Smooth muscle cell (in vitro differentiated cells): ENCODE measurements at regions not wholly inside any gene's neighbourhood (a gene's known extent, or its start where the extent isn't known, plus 50 kb on each side); places are given as distances from the start of the nearest gene placed in this dataset.

Experiments
- DNase-seq: peaks from one replicate; lab custom pipeline; 2025; ENCODE audit not compliant: unreplicated experiment; lab: John Stamatoyannopoulos, UW
- H2AFZ ChIP-seq: fragments of 200-600 bp; sonication (generic); 2 replicates; pipeline ENCODE4 v1.6.0; 2016; ENCODE audit warnings: antibody characterized with exemption, low read depth, mild to moderate bottlenecking
- H3F3A ChIP-seq: fragments of 200-600 bp; sonication (generic); 2 replicates; pipeline ENCODE4 v1.6.0; 2017; ENCODE audit warnings: antibody characterized with exemption, low read depth
- H3K27ac ChIP-seq: fragments of 200-600 bp; sonication (generic); 2 replicates; pipeline ENCODE4 v1.5.1; 2016; ENCODE audit warnings: low read depth, mild to moderate bottlenecking
- H3K27me3 ChIP-seq: fragments of 200-600 bp; sonication (generic); 2 replicates; pipeline ENCODE4 v1.6.1; 2016; ENCODE audit warnings: low read depth, mild to moderate bottlenecking
- H3K36me3 ChIP-seq: fragments of 200-600 bp; sonication (generic); 2 replicates; pipeline ENCODE4 v1.5.1; 2016; ENCODE audit warnings: low read depth
- H3K4me1 ChIP-seq: fragments of 200-600 bp; sonication (generic); 2 replicates; pipeline ENCODE4 v1.5.1; 2016; ENCODE audit warnings: low read depth
- H3K4me2 ChIP-seq: fragments of 200-600 bp; sonication (generic); 2 replicates; pipeline ENCODE4 v1.6.0; 2016; ENCODE audit warnings: mild to moderate bottlenecking
- H3K4me3 ChIP-seq: fragments of 200-600 bp; sonication (generic); 2 replicates; pipeline ENCODE4 v1.5.1; 2016; ENCODE audit warnings: mild to moderate bottlenecking
- H3K79me2 ChIP-seq: fragments of 200-600 bp; sonication (generic); 2 replicates; pipeline ENCODE4 v1.6.0; 2016; ENCODE audit warnings: low read depth, mild to moderate bottlenecking
- H3K9ac ChIP-seq: fragments of 200-600 bp; sonication (generic); 2 replicates; pipeline ENCODE4 v1.6.0; 2016; ENCODE audit warnings: low read depth
- H3K9me3 ChIP-seq: fragments of 200-600 bp; sonication (generic); replicated peaks from 2 replicates; pipeline ENCODE4 v1.5.1; 2016; ENCODE audit warnings: low read depth
- H4K20me1 ChIP-seq: fragments of 200-600 bp; sonication (generic); 2 replicates; pipeline ENCODE4 v1.6.0; 2016; ENCODE audit warnings: low read depth
- WGBS: methylation state at CpG from one replicate; pipeline ENCODE4 v1.1.7; 2016; ENCODE audit warnings: low lambda C conversion rate; 5-methylcytosine and 5-hydroxymethylcytosine counted together
- TF ChIP-seq, protein P1 (sequence below): fragments of 200-600 bp; sonication (generic); IDR thresholded peaks from 2 replicates; pipeline ENCODE4 v1.5.1; 2017; ENCODE audit warnings: borderline replicate concordance, mild to moderate bottlenecking, antibody characterized with exemption; ENCODE audit not compliant: insufficient read depth, poor library complexity, severe bottlenecking

DNA sequence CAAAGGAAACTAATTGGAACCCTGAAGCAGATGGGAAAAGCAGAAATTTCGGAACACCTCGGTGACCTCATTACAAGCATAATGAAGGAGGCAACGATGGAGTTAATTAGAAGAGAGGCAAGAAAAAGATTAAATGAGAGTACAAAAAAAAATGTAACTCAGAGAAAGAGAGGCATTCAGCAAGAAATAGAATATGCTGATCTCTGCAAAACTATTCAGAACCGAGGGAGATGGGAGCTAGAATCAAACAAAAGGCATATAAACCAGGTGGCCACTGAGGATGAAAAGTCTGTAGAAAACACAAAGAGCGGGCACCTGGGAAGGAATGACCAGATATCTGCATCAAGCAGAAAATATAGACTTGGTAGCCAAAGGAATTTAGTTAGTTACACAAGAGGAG is 118.9 kb downstream of the CETN3 start:
- TF ChIP-seq, protein P1, sequence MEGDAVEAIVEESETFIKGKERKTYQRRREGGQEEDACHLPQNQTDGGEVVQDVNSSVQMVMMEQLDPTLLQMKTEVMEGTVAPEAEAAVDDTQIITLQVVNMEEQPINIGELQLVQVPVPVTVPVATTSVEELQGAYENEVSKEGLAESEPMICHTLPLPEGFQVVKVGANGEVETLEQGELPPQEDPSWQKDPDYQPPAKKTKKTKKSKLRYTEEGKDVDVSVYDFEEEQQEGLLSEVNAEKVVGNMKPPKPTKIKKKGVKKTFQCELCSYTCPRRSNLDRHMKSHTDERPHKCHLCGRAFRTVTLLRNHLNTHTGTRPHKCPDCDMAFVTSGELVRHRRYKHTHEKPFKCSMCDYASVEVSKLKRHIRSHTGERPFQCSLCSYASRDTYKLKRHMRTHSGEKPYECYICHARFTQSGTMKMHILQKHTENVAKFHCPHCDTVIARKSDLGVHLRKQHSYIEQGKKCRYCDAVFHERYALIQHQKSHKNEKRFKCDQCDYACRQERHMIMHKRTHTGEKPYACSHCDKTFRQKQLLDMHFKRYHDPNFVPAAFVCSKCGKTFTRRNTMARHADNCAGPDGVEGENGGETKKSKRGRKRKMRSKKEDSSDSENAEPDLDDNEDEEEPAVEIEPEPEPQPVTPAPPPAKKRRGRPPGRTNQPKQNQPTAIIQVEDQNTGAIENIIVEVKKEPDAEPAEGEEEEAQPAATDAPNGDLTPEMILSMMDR: no peak
- whole genome bisulfite sequencing: 93% methylated on average over 5 of the region's 5 CpGs

GRCh38 chr5:90289837-90290236 is 119.7 kb downstream of the CETN3 start:
- DNase-seq: no peak
- Histone ChIP-seq H3K27ac (no peak overlapping the region), H3K79me2 (no peaks in the 10 kb centered on the region), H2AFZ (no peak overlapping the region), H3K4me2 (no peak overlapping the region), H3K36me3 (no peaks in the 10 kb centered on the region), H3K4me1 (no peaks in the 10 kb centered on the region), H3K9me3 (no peaks in the 10 kb centered on the region), H3K9ac (no peak overlapping the region), H4K20me1 (no peaks in the 10 kb centered on the region), H3K4me3 (no peak overlapping the region), H3F3A (no peaks in the 10 kb centered on the region), H3K27me3 (no peaks in the 10 kb centered on the region)
- TF ChIP-seq, protein P1: no peak
- 67% methylated on average over 5 of the region's 5 CpGs for WGBS

More for the DNA sequence above, 118.9 kb downstream of the CETN3 start:
- Histone ChIP-seq H3K9ac (no peak overlapping the region), H3K4me1 (no peaks in the 10 kb centered on the region), H3K36me3 (no peaks in the 10 kb centered on the region), H3K27ac (no peak overlapping the region), H3K9me3 (no peaks in the 10 kb centered on the region), H3K4me3 (no peak overlapping the region), H3K4me2 (no peak overlapping the region), H3K27me3 (no peaks in the 10 kb centered on the region), H3K79me2 (no peaks in the 10 kb centered on the region), H4K20me1 (no peaks in the 10 kb centered on the region), H3F3A (no peaks in the 10 kb centered on the region), H2AFZ (no peak overlapping the region)
- DNase-seq: no peak

GRCh38 chr5:90287036-90287435 is 122.5 kb downstream of the CETN3 start:
- DNase-seq: no peak
- Histone ChIP-seq H3K79me2 (no peaks in the 10 kb centered on the region), H3K9me3 (no peaks in the 10 kb centered on the region), H3K4me3 (no peak overlapping the region), H3K36me3 (no peaks in the 10 kb centered on the region), H3K9ac (no peak overlapping the region), H4K20me1 (no peaks in the 10 kb centered on the region), H3K27ac (no peak overlapping the region), H3K4me2 (no peak overlapping the region), H2AFZ (no peak overlapping the region), H3F3A (no peaks in the 10 kb centered on the region), H3K4me1 (no peaks in the 10 kb centered on the region), H3K27me3 (no peaks in the 10 kb centered on the region)
- TF ChIP-seq, protein P1: no peak
- 92% methylated on average over 1 of the region's 1 CpG for WGBS

DNA sequence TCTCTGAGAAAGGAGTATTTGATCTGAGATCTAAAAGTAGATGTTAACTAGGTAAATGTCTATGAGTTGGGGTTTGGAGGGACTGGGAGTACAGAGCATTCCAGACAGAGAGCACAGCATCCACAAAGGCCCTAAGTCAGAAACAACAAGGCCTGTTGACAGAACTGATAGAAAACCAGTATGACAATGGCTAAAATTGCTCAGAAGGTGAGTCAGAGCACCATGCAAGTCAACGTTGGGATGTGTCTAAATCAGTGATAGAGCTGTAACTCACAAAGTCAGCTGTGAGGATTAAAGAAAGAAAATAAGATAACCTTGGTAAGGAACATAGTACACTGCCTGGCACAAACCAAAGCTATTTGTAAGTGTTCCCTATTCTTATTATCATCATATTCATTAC is 124.0 kb downstream of the CETN3 start:
- no peak overlapping the region for H3K9ac ChIP-seq
- WGBS: 44% methylated on average over 1 of the region's 1 CpG
- no peak for DNase-seq
- no peak overlapping the region for H3K4me2 ChIP-seq
- H3K4me1 ChIP-seq: no peaks in the 10 kb centered on the region
- no peak overlapping the region for H3K27ac ChIP-seq
- no peak overlapping the region for H2AFZ ChIP-seq
- H4K20me1 ChIP-seq: no peaks in the 10 kb centered on the region
- H3K4me3 ChIP-seq: no peak overlapping the region
- H3K9me3 ChIP-seq: no peaks in the 10 kb centered on the region
- H3K27me3 ChIP-seq: no peaks in the 10 kb centered on the region
- TF ChIP-seq, protein P1: no peak
- no peaks in the 10 kb centered on the region for H3F3A ChIP-seq
- no peaks in the 10 kb centered on the region for H3K36me3 ChIP-seq
- no peaks in the 10 kb centered on the region for H3K79me2 ChIP-seq
